Fibroblast of upper back skin (primary cell): ENCODE measurements at regions not wholly inside any gene's neighbourhood (a gene's known extent, or its start where the extent isn't known, plus 50 kb on each side); places are given as distances from the start of the nearest gene placed in this dataset.
"Not testable (repeated sequence)": the region's sequence is repeated elsewhere in the genome, so short reads cannot be mapped to it uniquely, and the experiment has no call there.

Experiments
- DNase-seq: peaks from one replicate; pipeline ENCODE4 v3.0.0-alpha.2; 2013

GRCh38 chr18:42334931-42335330, 379.9 kb downstream of the PIK3C3 start:
- no peak for DNase-seq

DNA sequence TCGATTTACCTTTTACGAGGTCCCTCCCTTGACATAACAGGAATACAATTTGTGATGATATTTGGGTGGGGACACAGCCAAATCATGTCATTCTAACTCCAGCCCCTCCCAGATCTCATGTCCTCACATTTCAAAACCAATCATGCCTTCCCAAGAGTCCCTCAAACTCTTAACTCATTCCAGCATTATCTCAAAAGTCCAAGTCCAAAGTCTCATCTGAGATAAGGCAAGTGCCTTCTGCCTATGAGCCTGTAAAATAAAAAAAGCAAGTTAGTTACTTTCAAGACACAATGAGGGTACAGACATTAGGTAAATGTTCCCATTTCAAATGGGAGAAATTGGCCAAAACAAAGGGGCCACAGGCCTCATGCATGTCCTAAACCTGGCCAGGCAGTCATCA, 381.1 kb downstream of the PIK3C3 start:
- DNase-seq: no peak

DNA sequence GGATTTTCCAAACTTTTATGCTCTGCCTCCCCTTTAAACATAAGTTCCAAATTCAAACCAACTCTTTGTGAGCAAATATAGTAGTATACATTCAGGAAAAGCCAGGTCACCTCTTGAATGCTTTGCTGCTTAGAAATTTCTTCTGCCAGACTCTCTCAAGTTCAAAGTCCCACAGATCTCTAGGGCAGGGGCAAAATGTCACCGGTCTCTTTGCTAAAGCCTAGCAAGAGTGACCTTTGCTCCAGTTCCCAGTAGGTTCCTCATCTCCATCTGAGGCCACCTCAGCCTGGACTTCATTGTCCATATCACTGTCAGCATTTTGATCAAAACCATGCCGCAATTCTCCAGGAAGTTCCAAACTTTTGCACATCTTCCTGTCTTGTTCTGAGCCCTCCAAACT, 382.3 kb downstream of the PIK3C3 start:
- DNase-seq: not testable (repeated sequence)

DNA sequence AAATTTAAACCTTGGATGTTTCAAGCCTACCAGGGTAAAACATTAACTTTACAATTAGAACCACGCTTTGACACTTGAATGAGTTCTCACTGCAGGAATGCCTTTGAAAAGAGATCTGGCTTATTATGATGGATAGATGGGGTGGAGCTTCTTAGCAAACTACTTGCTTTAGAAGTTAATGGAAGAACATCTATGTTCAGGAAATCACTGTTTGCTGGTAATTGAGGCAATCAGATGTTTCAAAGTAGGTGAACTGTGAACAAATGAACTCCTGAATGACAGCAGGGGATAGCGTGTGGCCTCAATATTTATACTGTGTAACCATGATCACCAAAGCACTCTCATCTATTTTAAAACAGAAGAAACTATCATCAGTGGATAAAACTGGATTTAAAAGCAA, 383.6 kb downstream of the PIK3C3 start:
- DNase-seq: no peak

GRCh38 chr18:42339372-42339771, 384.3 kb downstream of the PIK3C3 start:
- no peak for DNase-seq

DNA sequence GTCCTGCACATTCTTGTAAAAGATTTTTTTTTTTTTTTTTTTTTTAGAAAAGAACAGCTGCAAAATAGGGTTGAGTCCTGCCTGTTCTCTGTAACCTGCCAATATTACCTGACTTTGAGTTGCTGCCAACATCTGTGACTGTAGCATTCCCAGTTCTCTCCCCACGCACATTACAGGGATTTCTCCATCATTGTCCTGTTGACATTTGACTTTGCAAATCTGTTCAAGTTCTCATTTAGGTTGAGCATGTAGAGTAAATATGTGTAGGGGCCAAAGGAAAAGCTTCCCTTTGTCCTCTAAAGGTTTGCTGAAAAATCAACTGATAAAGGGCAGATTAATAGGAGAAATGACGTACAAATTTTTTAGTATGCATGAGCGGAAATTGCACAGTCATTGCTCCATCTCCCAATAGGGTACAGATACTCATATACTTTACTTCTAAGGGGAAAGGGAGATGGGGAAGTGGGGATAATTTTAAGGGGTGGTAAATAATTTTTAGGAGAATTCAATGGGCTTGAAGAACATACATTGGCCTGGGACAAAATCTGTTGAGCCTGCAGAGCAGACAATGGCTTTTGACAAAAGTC, 385.5 kb downstream of the PIK3C3 start:
- no peak for DNase-seq

DNA sequence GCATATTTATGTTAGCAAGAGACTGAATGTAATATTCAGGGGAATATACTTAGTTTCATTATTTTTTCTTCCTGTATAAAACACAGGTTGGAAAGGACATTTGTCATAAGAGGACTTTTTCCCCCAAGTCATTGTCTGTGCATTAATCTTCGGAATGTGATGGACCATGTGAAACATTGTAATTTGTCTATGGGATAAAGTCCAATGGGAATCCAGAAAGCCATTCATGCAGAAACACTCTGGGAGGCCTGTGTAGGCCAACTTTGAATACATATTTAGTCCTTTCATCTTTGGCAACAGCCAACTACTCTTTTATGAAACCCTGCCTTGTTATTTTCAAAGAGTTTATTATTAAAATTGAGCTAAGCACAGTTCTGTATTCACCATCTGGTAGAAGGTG, 386.4 kb downstream of the PIK3C3 start:
- DNase-seq: no peak

- DNase-seq: no peak
Observed at GRCh38 chr18:42348722-42349121, 393.7 kb downstream of the PIK3C3 start.

GRCh38 chr18:42351455-42351854, 396.4 kb downstream of the PIK3C3 start:
- no peak for DNase-seq

DNA sequence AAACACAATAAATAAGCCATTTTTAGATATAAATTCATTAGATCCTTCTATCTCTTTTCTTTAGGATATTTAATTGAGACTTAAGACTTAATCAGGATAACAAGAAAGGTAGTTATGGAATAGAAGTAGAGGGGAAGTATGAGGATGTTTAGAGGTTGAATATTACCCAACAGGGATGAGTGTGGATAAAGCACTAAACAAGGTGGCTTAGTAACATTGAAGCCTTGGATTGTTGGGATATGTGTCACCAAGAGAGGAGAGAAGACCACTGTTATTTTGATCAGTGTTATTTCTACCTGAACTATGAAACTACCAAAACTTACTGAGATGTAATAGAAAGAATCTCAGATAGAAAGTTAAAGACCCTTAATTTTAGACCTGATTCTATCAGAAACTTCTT, 405.7 kb downstream of the PIK3C3 start:
- DNase-seq: no peak

DNA sequence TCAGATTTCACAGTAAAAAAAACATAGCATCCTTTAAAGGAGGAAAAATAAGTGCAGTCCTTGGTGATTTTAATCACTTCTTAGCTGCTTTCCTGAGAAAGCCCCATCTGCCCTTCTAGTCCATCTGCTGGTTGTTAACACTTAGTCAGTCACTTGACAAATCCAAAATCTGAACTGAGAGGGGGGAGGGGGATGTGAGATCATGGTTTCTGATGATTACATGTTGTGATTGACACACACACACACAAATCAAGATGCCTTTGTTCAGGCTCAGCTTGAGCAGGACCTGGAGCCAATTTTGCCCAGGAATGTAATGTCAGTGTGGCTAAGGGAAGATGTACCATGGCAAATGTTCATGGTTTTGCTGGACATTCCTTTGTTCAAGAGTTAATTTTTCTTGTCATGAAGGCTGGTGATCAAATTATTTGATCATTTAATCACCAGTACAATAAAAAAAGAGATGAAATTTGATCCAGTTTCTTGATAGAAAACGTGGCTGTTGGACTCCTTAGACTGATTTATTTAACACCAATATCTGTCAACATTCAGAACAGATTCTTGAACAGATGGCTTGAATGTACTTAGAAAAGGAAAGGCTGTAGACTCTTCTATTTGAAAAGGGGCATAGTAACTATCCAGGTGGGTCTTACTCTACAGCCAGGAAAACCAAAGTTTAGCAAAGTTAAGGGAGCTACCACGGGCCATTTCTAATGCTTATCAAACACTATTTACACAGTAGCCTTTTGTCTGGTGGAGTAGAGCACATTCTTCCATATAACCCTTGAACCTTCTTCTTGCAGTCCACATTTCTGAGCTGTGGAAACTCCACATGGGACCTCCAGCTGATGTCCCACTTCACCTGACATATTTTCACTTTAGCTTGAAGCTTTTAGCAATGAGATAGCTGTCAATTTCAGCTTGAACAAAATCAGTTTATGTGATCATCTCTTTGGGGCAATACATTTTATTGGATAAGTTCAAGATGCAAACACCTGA, 408.7 kb downstream of the PIK3C3 start:
- no peak for DNase-seq

GRCh38 chr18:42364766-42365165, 409.7 kb downstream of the PIK3C3 start:
- DNase-seq: no peak

GRCh38 chr18:42365591-42365990, 410.6 kb downstream of the PIK3C3 start:
- DNase-seq: no peak

DNA sequence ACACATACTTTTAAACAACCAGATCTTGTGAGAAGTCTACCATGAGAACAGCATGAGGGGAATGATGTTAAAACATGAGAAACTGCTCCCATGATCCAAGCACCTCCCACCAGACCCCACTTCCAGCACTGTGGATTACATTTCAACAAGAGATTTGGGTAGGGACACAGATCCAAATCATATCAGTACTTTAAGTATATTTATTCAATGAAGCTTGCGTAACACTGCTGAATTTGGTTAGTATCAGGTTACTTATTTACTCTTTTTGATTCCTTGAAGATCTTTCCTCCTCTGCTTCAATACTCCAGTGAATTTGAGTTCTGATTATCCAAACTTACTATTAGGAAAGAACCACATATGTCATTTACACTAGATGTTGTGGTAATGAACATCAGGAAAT, 418.6 kb downstream of the PIK3C3 start:
- DNase-seq: no peak

DNA sequence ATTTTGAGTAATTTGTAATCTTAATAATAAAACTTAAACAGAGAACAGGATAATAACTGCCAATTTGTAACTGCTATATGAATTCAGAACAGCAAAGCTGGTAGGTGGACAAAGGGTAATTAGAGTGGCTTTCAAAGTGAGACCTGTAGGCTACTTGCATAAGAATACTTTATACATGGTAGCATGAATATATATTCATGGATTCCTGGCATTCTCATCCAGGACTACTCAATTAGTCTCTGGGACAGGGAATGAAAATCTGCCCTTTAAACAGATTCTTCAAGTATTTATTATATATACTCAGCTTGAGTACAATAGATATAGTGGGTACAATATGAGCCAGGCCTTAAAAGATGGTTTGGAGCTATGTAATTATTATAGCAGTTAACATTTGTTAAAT, 419.9 kb downstream of the PIK3C3 start:
- no peak for DNase-seq

DNA sequence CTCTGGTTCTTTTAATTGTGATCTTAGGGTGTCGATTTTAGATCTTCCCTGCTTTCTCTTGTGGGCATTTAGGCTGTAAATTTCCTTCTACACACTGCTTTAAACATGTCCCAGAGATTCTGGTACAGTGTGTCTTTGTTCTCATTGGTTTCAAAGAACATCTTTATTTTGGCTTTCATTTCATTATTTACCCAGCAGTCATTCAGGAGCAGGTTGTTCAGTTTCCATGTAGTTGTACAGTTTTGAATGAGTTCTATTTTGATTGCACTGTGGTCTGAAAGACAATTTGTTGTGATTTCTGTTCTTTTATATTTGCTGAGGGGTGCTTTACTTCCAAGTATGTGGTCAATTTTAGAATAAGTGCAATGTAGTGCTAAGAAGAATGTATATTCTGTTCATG, 423.8 kb downstream of the PIK3C3 start:
- not testable (repeated sequence) for DNase-seq

GRCh38 chr18:42381236-42381635, 426.2 kb downstream of the PIK3C3 start:
- DNase-seq: not testable (repeated sequence)

DNA sequence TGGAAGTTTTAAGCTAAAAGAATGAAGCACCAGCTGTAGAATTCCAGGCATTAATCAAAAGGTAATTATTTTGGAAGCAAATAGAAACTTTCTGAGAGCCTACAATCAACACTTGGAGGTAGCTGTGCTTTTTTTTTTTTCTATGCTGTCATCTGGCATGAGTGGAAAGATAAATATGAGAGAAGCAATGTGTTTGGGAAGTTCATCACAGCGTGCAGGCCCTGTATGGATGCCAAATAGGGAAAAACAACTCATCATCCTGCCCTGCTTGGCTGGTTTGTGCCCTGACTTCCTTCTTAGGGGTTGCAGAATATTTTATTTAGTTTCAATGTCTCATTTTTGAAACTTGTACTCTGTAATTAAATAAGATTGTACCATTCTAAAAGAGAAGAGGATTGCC, 437.4 kb downstream of the PIK3C3 start:
- DNase-seq: no peak

GRCh38 chr18:42392926-42393325, 437.9 kb downstream of the PIK3C3 start:
- no peak for DNase-seq

GRCh38 chr18:42394238-42394637, 439.2 kb downstream of the PIK3C3 start:
- DNase-seq: no peak

DNA sequence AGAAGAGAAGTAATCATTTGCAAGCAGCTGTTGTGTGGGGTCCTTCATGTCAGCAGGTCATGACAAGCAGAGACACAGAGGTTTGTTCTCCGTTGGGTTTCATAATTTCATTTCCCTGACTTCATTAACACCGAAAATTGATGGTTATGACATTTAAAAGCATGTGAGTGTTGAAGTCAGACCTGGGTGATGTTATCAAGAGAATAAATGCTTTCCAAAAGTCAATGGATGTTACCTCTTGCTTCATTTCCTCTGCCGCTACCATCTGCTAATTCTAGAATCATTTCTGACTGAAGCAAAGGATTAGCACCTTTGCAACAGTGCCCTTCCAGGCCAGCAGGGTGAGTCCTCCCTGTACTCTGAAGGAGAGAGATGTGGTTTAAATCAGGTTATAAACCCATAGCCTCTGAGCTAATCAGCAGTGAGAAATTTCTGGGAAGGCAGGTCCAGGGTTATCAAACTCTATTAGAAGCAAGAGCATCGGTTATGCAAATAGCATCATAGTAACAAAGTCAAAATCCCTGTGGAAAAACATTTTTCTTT, 446.2 kb downstream of the PIK3C3 start:
- DNase-seq: no peak

DNA sequence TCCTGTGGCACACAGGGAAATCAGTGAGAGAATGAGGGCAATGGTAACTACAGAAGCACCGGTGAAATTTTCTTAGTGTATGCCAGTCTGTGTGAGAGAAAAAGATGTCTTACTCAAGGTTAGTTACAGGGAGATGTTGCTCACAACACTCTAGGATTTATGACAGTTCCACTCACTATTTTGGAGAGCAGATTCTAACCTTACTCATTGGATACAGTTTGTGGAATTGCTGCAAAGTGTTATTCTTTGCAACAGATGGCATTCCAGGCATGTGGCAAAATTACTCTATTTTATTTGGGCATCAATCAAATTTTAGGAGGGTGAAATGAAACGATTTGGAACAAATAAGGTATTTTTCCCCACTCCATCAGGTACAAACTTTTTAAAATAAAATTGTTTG, 449.1 kb downstream of the PIK3C3 start:
- no peak for DNase-seq

- no peak for DNase-seq
Observed at GRCh38 chr18:42409005-42409404, 454.0 kb downstream of the PIK3C3 start.

- DNase-seq: no peak
Observed at GRCh38 chr18:42412281-42412680, 457.2 kb downstream of the PIK3C3 start.
